OCI-LY1 (cell line): ENCODE measurements at regions not wholly inside any gene's neighbourhood (a gene's known extent, or its start where the extent isn't known, plus 50 kb on each side); places are given as distances from the start of the nearest gene placed in this dataset.

Experiments used
- CTCF ChIP-seq: fragments of 200-600 bp; sonication (generic), shearing (Covaris generic); IDR thresholded peaks from 2 replicates; pipeline ENCODE4 v1.5.1; 2017; ENCODE audit warnings: mild to moderate bottlenecking, antibody characterized with exemption, low read length, moderate library complexity, mixed read lengths
- EZH2 ChIP-seq: fragments of 200-600 bp; sonication (generic), shearing (Covaris generic); IDR thresholded peaks from 2 replicates; pipeline ENCODE4 v1.8.0; 2017; ENCODE audit warnings: borderline replicate concordance, mixed run types, mild to moderate bottlenecking, antibody characterized with exemption, low read length, moderate library complexity, mixed read lengths

GRCh38 chr2:111623380-111623779, 260.6 kb downstream of the ANAPC1 start:
- TF ChIP-seq EZH2: no peak
- TF ChIP-seq CTCF: no peak
